SK-N-SH (cell line): ENCODE measurements at regions not wholly inside any gene's neighbourhood (a gene's known extent, or its start where the extent isn't known, plus 50 kb on each side); places are given as distances from the start of the nearest gene placed in this dataset.

Experiments used
- CTCF ChIA-PET: fragments of 300-600, 350-600 bp; formaldehyde crosslinking; extraction: SDS; loops from one replicate; lab custom pipeline; 2021; lab: Yijun Ruan, JAX
- POLR2A ChIA-PET: fragments of 350-600 bp; sonication (Branson Sonifier 250); formaldehyde crosslinking; extraction: SDS; loops from one replicate; lab custom pipeline; 2020; ENCODE audit warnings: antibody characterized with exemption, inconsistent platforms; lab: Yijun Ruan, JAX
- DNase-seq: peaks from one replicate; pipeline ENCODE4 v3.0.0; 2012
- H2AFZ ChIP-seq: fragments of 200-600 bp; sonication (generic); 2 replicates; pipeline ENCODE4 v1.8.1; 2016; ENCODE audit warnings: antibody characterized with exemption, mild to moderate bottlenecking, low read depth
- H3F3A ChIP-seq: fragments of 200-600 bp; sonication (generic); replicated peaks from 2 replicates; pipeline ENCODE3; 2016; ENCODE audit warnings: antibody characterized with exemption, mild to moderate bottlenecking; ENCODE audit not compliant: insufficient read depth
- H3K27ac ChIP-seq, 2 experiments: fragments of 200-500 bp in 1 of 2; fragments of 200-600 bp in 1 of 2; sonication (Bioruptor generic) in 1 of 2; sonication (generic), shearing (Covaris generic) in 1 of 2; 2 replicates each; pipeline versions ENCODE4 v1.5.1 to v1.6.1; 2014 to 2016; ENCODE audit warnings: low read depth in 2 of 2, inconsistent platforms in 1 of 2, low read length in 1 of 2, mild to moderate bottlenecking in 1 of 2, mixed read lengths in 1 of 2
- H3K27me3 ChIP-seq: fragments of 200-600 bp; sonication (generic), shearing (Covaris generic); 2 replicates; pipeline ENCODE4 v1.6.1; 2016; ENCODE audit warnings: mixed run types; ENCODE audit not compliant: insufficient read depth
- H3K36me3 ChIP-seq, 2 experiments: fragments of 200-500 bp in 1 of 2; fragments of 200-600 bp in 1 of 2; sonication (Bioruptor generic) in 1 of 2; sonication (generic) in 1 of 2; replicated peaks in 1 of 2; 2 replicates each; pipeline versions ENCODE3 to v1.5.1; 2014 to 2016; ENCODE audit warnings: low read length in 1 of 2, mild to moderate bottlenecking in 1 of 2; ENCODE audit not compliant: insufficient read depth in 2 of 2, control insufficient read depth in 1 of 2
- H3K4me1 ChIP-seq, 2 experiments: fragments of 200-500 bp in 1 of 2; fragments of 200-600 bp in 1 of 2; sonication (Bioruptor generic) in 1 of 2; sonication (generic), shearing (Covaris generic) in 1 of 2; 2 replicates each; pipeline versions ENCODE4 v1.5.1 to v1.6.1; 2014 to 2016; ENCODE audit warnings: low read depth in 1 of 2, low read length in 1 of 2, mixed run types in 1 of 2; ENCODE audit not compliant: insufficient read depth in 2 of 2, control insufficient read depth in 1 of 2
- H3K4me2 ChIP-seq: fragments of 200-600 bp; sonication (generic), shearing (Covaris generic); 2 replicates; pipeline ENCODE4 v1.6.1; 2017; ENCODE audit warnings: mixed run types
- H3K4me3 ChIP-seq, 2 experiments: fragments of 200-500 bp in 1 of 2; fragments of 200-600 bp in 1 of 2; sonication (Bioruptor generic) in 1 of 2; sonication (generic), shearing (Covaris generic) in 1 of 2; 2 replicates each; pipeline versions ENCODE4 v1.5.1 to v1.8.1; 2014 to 2016; ENCODE audit warnings: low read depth in 2 of 2, inconsistent platforms in 1 of 2, low read length in 1 of 2, mild to moderate bottlenecking in 1 of 2, mixed read lengths in 1 of 2, moderate library complexity in 1 of 2
- H3K79me2 ChIP-seq: fragments of 200-600 bp; sonication (generic); 2 replicates; pipeline ENCODE4 v1.8.1; 2017; ENCODE audit warnings: mild to moderate bottlenecking; ENCODE audit not compliant: insufficient read depth
- H3K9ac ChIP-seq: fragments of 200-600 bp; sonication (generic); 2 replicates; pipeline ENCODE4 v1.6.1; 2017; ENCODE audit warnings: mixed run types
- H3K9me2 ChIP-seq: fragments of 200-600 bp; sonication (generic); 2 replicates; pipeline ENCODE4 v1.6.1; 2017; ENCODE audit warnings: mixed run types
- H3K9me3 ChIP-seq: fragments of 200-600 bp; sonication (generic); 2 replicates; pipeline ENCODE4 v1.6.1; 2017; ENCODE audit warnings: mixed run types, mild to moderate bottlenecking, moderate library complexity
- H4K20me1 ChIP-seq: fragments of 200-600 bp; sonication (generic); 2 replicates; pipeline ENCODE4 v1.6.1; 2017; ENCODE audit warnings: mild to moderate bottlenecking, mixed run types; ENCODE audit not compliant: insufficient read depth
- CTCF ChIP-seq: fragments of 200-600 bp; sonication (generic); IDR thresholded peaks from 2 replicates; pipeline ENCODE4 v1.6.1; 2017; ENCODE audit warnings: antibody characterized with exemption, mild to moderate bottlenecking, moderate library complexity
- ELF1 ChIP-seq: IDR thresholded peaks from 2 replicates; pipeline ENCODE4 v1.4.0; 2012
- EP300 ChIP-seq, 2 experiments: IDR thresholded peaks; 2 replicates each; pipeline versions ENCODE4 v1.4.0 to v1.6.1; 2012; ENCODE audit warnings: borderline replicate concordance in 1 of 2, low read depth in 1 of 2, low read length in 1 of 2
- IRF3 ChIP-seq: fragments of 150-350 bp; IDR thresholded peaks from 2 replicates; pipeline ENCODE4 v1.6.1; 2016; ENCODE audit warnings: mild to moderate bottlenecking, low read depth, low read length
- MEF2A ChIP-seq: IDR thresholded peaks from 2 replicates; pipeline ENCODE4 v1.4.0; 2012; ENCODE audit warnings: low read depth, borderline replicate concordance
- MXI1 ChIP-seq: IDR thresholded peaks from 2 replicates; pipeline ENCODE4 v1.6.1; 2012; ENCODE audit warnings: mild to moderate bottlenecking, low read depth, low read length, improper control_type of control experiment
- PBX3 ChIP-seq: IDR thresholded peaks from 2 replicates; pipeline ENCODE4; 2012
- SIN3A ChIP-seq: IDR thresholded peaks from 2 replicates; pipeline ENCODE4 v1.6.1; 2012; ENCODE audit warnings: low read depth, mild to moderate bottlenecking, low read length, moderate library complexity, borderline replicate concordance
- SMC3 ChIP-seq: IDR thresholded peaks from 2 replicates; pipeline ENCODE4 v1.6.1; 2012; ENCODE audit warnings: low read depth, low read length, improper control_type of control experiment
- TEAD4 ChIP-seq: IDR thresholded peaks from 2 replicates; pipeline ENCODE4 v1.4.0; 2012; ENCODE audit warnings: mild to moderate bottlenecking, borderline replicate concordance; ENCODE audit not compliant: insufficient read depth
- USF1 ChIP-seq: IDR thresholded peaks from 2 replicates; pipeline ENCODE4 v1.4.0; 2012; ENCODE audit warnings: low read depth, borderline replicate concordance
- ZBTB33 ChIP-seq: IDR thresholded peaks from 2 replicates; pipeline ENCODE4 v1.4.0; 2012; ENCODE audit warnings: low read depth, borderline replicate concordance
- WGBS: methylation state at CpG from one replicate; pipeline ENCODE4 v1.1.6; 2017; ENCODE audit warnings: low lambda C conversion rate; 5-methylcytosine and 5-hydroxymethylcytosine counted together

- POLR2A ChIA-PET: no interaction called here
- Histone ChIP-seq H3K4me1 (peaks cover 0 to 13% of the 10 kb centered on the region in 2 experiments; a peak in 1 of 4 replicates), H3K27me3 (no peaks in the 10 kb centered on the region), H3K4me3 (no peak overlapping the region), H2AFZ (no peak overlapping the region), H3K79me2 (no peaks in the 10 kb centered on the region), H3K9me2 (no peaks in the 10 kb centered on the region), H3K9me3 (no peaks in the 10 kb centered on the region), H3K4me2 (no peak overlapping the region), H4K20me1 (no peaks in the 10 kb centered on the region), H3F3A (no peaks in the 10 kb centered on the region), H3K36me3 (no peaks in the 10 kb centered on the region), H3K9ac (no peak overlapping the region), H3K27ac (no peak overlapping the region)
- no peak for DNase-seq
- 46% methylated on average over 10 of the region's 10 CpGs for WGBS
- CTCF ChIA-PET: no interaction called here
- TF ChIP-seq CTCF: no peak
Measured at GRCh38 chr12:131264635-131265034, 310.9 kb downstream of the ADGRD1 start.

GRCh38 chr12:131266591-131267467 lies 313.1 kb downstream of the ADGRD1 start:
- no peak overlapping the region for H3K9ac ChIP-seq
- no peaks in the 10 kb centered on the region for H3K79me2 ChIP-seq
- CTCF ChIA-PET: no interaction called here
- no peak for TF ChIP-seq PBX3
- TF ChIP-seq ZBTB33: no peak
- TF ChIP-seq SMC3: no peak
- TF ChIP-seq EP300 (IDR thresholded peaks at IDR 0.05; ENCODE audit: borderline replicate concordance in 1 of 2, low read depth in 1 of 2, low read length in 1 of 2): no peak
- TF ChIP-seq IRF3: no peak
- TF ChIP-seq MEF2A: no peak
- TF ChIP-seq SIN3A: no peak
- no peak for TF ChIP-seq ELF1
- no peak for TF ChIP-seq TEAD4
- TF ChIP-seq MXI1: no peak
- no peak for TF ChIP-seq USF1
- no peaks in the 10 kb centered on the region for H3K27me3 ChIP-seq
- POLR2A ChIA-PET: interaction anchor here (1.2 kb wide), 1 partner anchor 9 kb away, joined by 3 read pairs; no protein-coding TSS in a partner anchor
- H2AFZ ChIP-seq: no peak overlapping the region
- no peak for DNase-seq
- H4K20me1 ChIP-seq: no peaks in the 10 kb centered on the region
- no peaks in the 10 kb centered on the region for H3F3A ChIP-seq
- WGBS: 52% methylated on average over 18 of the region's 19 CpGs
- H3K4me1 ChIP-seq: peaks cover 0 to 4% of the 10 kb centered on the region in 2 experiments; a peak in 1 of 4 replicates
- no peaks in the 10 kb centered on the region for H3K9me3 ChIP-seq
- H3K9me2 ChIP-seq: no peaks in the 10 kb centered on the region
- no peak overlapping the region for H3K27ac ChIP-seq
- H3K4me2 ChIP-seq: no peak overlapping the region
- H3K4me3 ChIP-seq: no peak overlapping the region
- no peaks in the 10 kb centered on the region for H3K36me3 ChIP-seq
